ENCODE measurements at regions not wholly inside any gene's neighbourhood (a gene's known extent, or its start where the extent isn't known, plus 50 kb on each side); places are given as distances from the start of the nearest gene placed in this dataset.

DNA sequence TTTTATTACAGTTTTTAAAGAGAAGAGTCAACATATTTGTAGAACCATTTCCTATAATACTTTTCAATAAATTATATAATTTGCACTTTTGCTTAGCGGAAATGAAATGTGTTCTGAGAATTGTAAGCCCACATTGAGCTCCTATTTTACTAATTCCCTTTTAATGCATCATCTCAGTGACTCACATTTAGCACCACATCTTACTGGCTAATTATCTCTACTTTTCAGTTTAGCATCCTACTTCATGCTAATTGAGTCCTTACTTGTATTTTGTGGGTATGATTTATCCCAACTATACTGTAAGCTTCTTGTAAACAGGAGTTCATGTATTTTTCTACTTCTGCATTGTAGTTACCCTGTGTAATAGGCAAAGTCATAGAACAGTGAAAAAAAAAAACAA lies 67.5 kb downstream of the TMX1 start:
- TF ChIP-seq FOXA1 (IDR thresholded peaks at IDR 0.05) (no peak), ZNF384 (IDR thresholded peaks at IDR 0.05) (no peak), ARNT (IDR thresholded peaks at IDR 0.05) (no peak), BHLHE40 (IDR thresholded peaks at IDR 0.05; ENCODE audit: borderline replicate concordance) (no peak), LEF1 (IDR thresholded peaks at IDR 0.05; ENCODE audit: borderline replicate concordance) (no peak), TARDBP (IDR thresholded peaks at IDR 0.05) (no peak)
- TF ChIP-seq, protein P1, sequence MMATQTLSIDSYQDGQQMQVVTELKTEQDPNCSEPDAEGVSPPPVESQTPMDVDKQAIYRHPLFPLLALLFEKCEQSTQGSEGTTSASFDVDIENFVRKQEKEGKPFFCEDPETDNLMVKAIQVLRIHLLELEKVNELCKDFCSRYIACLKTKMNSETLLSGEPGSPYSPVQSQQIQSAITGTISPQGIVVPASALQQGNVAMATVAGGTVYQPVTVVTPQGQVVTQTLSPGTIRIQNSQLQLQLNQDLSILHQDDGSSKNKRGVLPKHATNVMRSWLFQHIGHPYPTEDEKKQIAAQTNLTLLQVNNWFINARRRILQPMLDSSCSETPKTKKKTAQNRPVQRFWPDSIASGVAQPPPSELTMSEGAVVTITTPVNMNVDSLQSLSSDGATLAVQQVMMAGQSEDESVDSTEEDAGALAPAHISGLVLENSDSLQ (IDR thresholded peaks at IDR 0.05) = no peak
- DNase-seq (ENCODE audit: extremely low spot score) = no peak
- ChIA-PET POLR2A (no interaction called here), CTCF (no interaction called here)

- ChIA-PET CTCF (interaction anchor here (0.6 kb wide), 1 partner anchor 1722 kb away, joined by 5 read pairs; no protein-coding TSS in a partner anchor), POLR2A (no interaction called here)
- DNase-seq (ENCODE audit: extremely low spot score) = no peak
- no peak for TF ChIP-seq TARDBP (IDR thresholded peaks at IDR 0.05)
- no peak for TF ChIP-seq ELF4 (IDR thresholded peaks at IDR 0.05)
- no peak for TF ChIP-seq ARNT (IDR thresholded peaks at IDR 0.05)
- TF ChIP-seq HDGF (IDR thresholded peaks at IDR 0.05; ENCODE audit: borderline replicate concordance) = no peak
- TF ChIP-seq SP1 (IDR thresholded peaks at IDR 0.05) = no peak
- TF ChIP-seq FOXK2 (IDR thresholded peaks at IDR 0.05) = no peak
- no peak for TF ChIP-seq ZNF384 (IDR thresholded peaks at IDR 0.05)
- no peak for TF ChIP-seq NFRKB (IDR thresholded peaks at IDR 0.05)
- TF ChIP-seq, protein P1 (IDR thresholded peaks at IDR 0.05) = no peak
- no peak for TF ChIP-seq BHLHE40 (IDR thresholded peaks at IDR 0.05; ENCODE audit: borderline replicate concordance)
- TF ChIP-seq CTBP1 (IDR thresholded peaks at IDR 0.05; ENCODE audit: borderline replicate concordance) = no peak
- TF ChIP-seq FOXM1 (IDR thresholded peaks at IDR 0.05; ENCODE audit: borderline replicate concordance) = no peak
- TF ChIP-seq FOXA1 (IDR thresholded peaks at IDR 0.05) = no peak
- no peak for TF ChIP-seq LEF1 (IDR thresholded peaks at IDR 0.05; ENCODE audit: borderline replicate concordance)
- no peak for TF ChIP-seq SUZ12 (IDR thresholded peaks at IDR 0.05)
Observed at GRCh38 chr14:51308866-51309265, 68.8 kb downstream of the TMX1 start.

DNA sequence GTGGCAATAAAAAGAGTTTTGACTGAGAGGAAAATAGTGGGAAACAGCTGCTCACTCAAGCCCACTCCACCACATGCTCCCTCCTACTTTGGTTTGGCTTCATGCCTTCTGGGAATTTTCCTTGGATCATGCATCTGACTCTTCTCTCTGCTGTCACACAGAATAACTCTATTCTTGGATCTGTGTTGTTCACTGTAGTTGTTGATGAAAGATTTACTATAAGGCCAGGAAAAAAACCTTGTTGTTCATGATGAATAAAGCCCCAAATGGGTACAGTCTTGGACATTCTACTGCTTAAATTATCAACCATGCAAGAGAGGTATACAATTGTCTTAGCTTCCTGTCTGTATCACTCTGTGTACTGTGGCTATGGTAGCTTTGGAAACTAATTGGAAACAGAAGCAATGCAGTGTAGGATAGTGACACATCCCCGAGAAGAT lies 70.5 kb downstream of the TMX1 start:
- POLR2A ChIA-PET = no interaction called here
- CTCF ChIA-PET = interaction anchor here (1.1 kb wide), 1 partner anchor 17 kb away, joined by 3 read pairs; no protein-coding TSS in a partner anchor
- TF ChIP-seq ARNT (IDR thresholded peaks at IDR 0.05) (no peak), ELF4 (IDR thresholded peaks at IDR 0.05) (no peak), BHLHE40 (IDR thresholded peaks at IDR 0.05; ENCODE audit: borderline replicate concordance) (no peak), SUZ12 (IDR thresholded peaks at IDR 0.05) (no peak), TARDBP (IDR thresholded peaks at IDR 0.05) (no peak), FOXA1 (IDR thresholded peaks at IDR 0.05) (no peak), LEF1 (IDR thresholded peaks at IDR 0.05; ENCODE audit: borderline replicate concordance) (no peak), FOXM1 (IDR thresholded peaks at IDR 0.05; ENCODE audit: borderline replicate concordance) (no peak), SP1 (IDR thresholded peaks at IDR 0.05) (no peak), FOXK2 (IDR thresholded peaks at IDR 0.05) (no peak), L3MBTL2 (conservative IDR thresholded peaks at IDR 0.05) (no peak), ZNF384 (IDR thresholded peaks at IDR 0.05) (no peak), HDGF (IDR thresholded peaks at IDR 0.05; ENCODE audit: borderline replicate concordance) (no peak), CTBP1 (IDR thresholded peaks at IDR 0.05; ENCODE audit: borderline replicate concordance) (no peak)
- TF ChIP-seq, protein P1 (IDR thresholded peaks at IDR 0.05) = no peak
- DNase-seq (ENCODE audit: extremely low spot score) = no peak

GRCh38 chr14:51314321-51315015 lies 74.4 kb downstream of the TMX1 start:
- CTCF ChIA-PET = interaction anchor here (0.6 kb wide), 1 partner anchor 580 kb away, joined by 3 read pairs; no protein-coding TSS in a partner anchor
- DNase-seq (ENCODE audit: extremely low spot score) = no peak
- POLR2A ChIA-PET = no interaction called here
- TF ChIP-seq ARNT (IDR thresholded peaks at IDR 0.05) = no peak

DNA sequence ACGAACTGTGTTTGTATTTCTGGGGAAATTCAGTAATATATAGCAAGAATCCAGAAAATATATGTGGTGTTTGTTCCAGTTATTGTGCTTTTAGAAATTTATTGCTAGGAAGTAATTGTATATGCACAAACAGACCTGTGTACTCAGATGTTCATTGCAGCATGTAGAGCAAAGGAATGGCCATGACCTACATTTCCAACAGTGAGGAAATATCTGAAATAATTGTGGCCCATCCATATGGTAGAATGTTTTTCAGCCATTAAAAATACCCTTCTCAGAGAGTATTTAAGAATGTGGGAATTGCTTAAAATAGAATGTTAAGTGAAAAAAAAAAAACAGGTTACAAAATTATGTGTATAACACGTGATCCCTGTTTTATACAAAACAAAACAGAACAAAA lies 77.3 kb downstream of the TMX1 start:
- POLR2A ChIA-PET = no interaction called here
- CTCF ChIA-PET = no interaction called here
- DNase-seq (ENCODE audit: extremely low spot score) = no peak
- no peak for TF ChIP-seq FOXK2 (IDR thresholded peaks at IDR 0.05)
- TF ChIP-seq TARDBP (IDR thresholded peaks at IDR 0.05) = no peak
- TF ChIP-seq FOXA1 (IDR thresholded peaks at IDR 0.05) = no peak
- no peak for TF ChIP-seq ELF4 (IDR thresholded peaks at IDR 0.05)
- no peak for TF ChIP-seq HDGF (IDR thresholded peaks at IDR 0.05; ENCODE audit: borderline replicate concordance)
- TF ChIP-seq BHLHE40 (IDR thresholded peaks at IDR 0.05; ENCODE audit: borderline replicate concordance) = no peak
- TF ChIP-seq CTBP1 (IDR thresholded peaks at IDR 0.05; ENCODE audit: borderline replicate concordance) = no peak
- TF ChIP-seq LEF1 (IDR thresholded peaks at IDR 0.05; ENCODE audit: borderline replicate concordance) = no peak
- TF ChIP-seq NFRKB (IDR thresholded peaks at IDR 0.05) = no peak
- TF ChIP-seq FOXM1 (IDR thresholded peaks at IDR 0.05; ENCODE audit: borderline replicate concordance) = no peak
- no peak for TF ChIP-seq L3MBTL2 (conservative IDR thresholded peaks at IDR 0.05)
- TF ChIP-seq ARNT (IDR thresholded peaks at IDR 0.05) = no peak
- TF ChIP-seq SUZ12 (IDR thresholded peaks at IDR 0.05) = no peak
- TF ChIP-seq SP1 (IDR thresholded peaks at IDR 0.05) = no peak
- no peak for TF ChIP-seq ZNF384 (IDR thresholded peaks at IDR 0.05)
- TF ChIP-seq, protein P1 (IDR thresholded peaks at IDR 0.05) = no peak

Measured in HEK293T (cell line).